ENCODE measurements at regions not wholly inside any gene's neighbourhood (a gene's known extent, or its start where the extent isn't known, plus 50 kb on each side); places are given as distances from the start of the nearest gene placed in this dataset.

GRCh38 chr10:2130705-2131305, 393.5 kb upstream of the ADARB2 start:
- ChIA-PET CTCF (no interaction called here), POLR2A (no interaction called here)
- H3K4me1 Mint-ChIP-seq = no peaks in the 10 kb centered on the region
- no peaks in the 10 kb centered on the region for H3K9me3 Mint-ChIP-seq (ENCODE audit: insufficient read depth)
- Histone ChIP-seq H3K79me2 (ENCODE audit: control insufficient read depth, insufficient read depth, low read length) (no peaks in the 10 kb centered on the region), H2AFZ (ENCODE audit: insufficient read depth, low read depth, low read length, poor library complexity, severe bottlenecking) (no peak overlapping the region), H3K27me3 (replicated peaks in 1 of 4; ENCODE audit: control extremely low read depth in 1 of 4, control insufficient read depth in 3 of 4, insufficient read depth in 4 of 4, low read length in 3 of 4) (no peaks in the 10 kb centered on the region), H3K4me1 (ENCODE audit: control insufficient read depth in 2 of 2, insufficient read depth in 2 of 2, low read length in 2 of 2) (no peaks in the 10 kb centered on the region), H3K4me3 (ENCODE audit: control extremely low read depth in 1 of 5, extremely low read depth in 1 of 5, insufficient read depth in 1 of 5, low read depth in 2 of 5, low read length in 4 of 5) (no peak overlapping the region), H3K9me3 (ENCODE audit: control extremely low read depth in 1 of 3, control insufficient read depth in 2 of 3, insufficient read depth in 1 of 3, low read length in 2 of 3) (peaks cover 0 to 5% (median 0%) of the 10 kb centered on the region in 3 donors), H3K27ac (ENCODE audit: low read length in 2 of 2) (no peak overlapping the region), H3K36me3 (replicated peaks in 1 of 2; ENCODE audit: control extremely low read depth in 1 of 2, control insufficient read depth in 1 of 2, extremely low read depth in 1 of 2, insufficient read depth in 2 of 2, low read length in 1 of 2) (no peaks in the 10 kb centered on the region), H4K20me1 (ENCODE audit: control insufficient read depth, insufficient read depth, low read length, poor library complexity, severe bottlenecking) (no peaks in the 10 kb centered on the region), H3K9ac (ENCODE audit: low read length) (no peak overlapping the region), H3K4me2 (replicated peaks; ENCODE audit: low read depth, low read length, poor library complexity, severe bottlenecking) (no peak overlapping the region)
- 68% methylated on average over 3 of the region's 10 CpGs for WGBS (ENCODE audit: insufficient coverage)
- H3K27me3 Mint-ChIP-seq = peaks cover 10% of the 10 kb centered on the region
- ATAC-seq (ENCODE audit: low read depth) = no peak
- TF ChIP-seq CTCF (IDR thresholded peaks at IDR 0.05) = no peak
- TF ChIP-seq EZH2 (IDR thresholded peaks at IDR 0.05; ENCODE audit: borderline replicate concordance, insufficient read depth, low read depth, low read length, poor library complexity, severe bottlenecking) = no peak
- no peak for DNase-seq
- no peak overlapping the region for H3K27ac Mint-ChIP-seq
- intact Hi-C loops (cut with micrococcal nuclease) = no loop called here
- no peak overlapping the region for H3K4me3 Mint-ChIP-seq

- TF ChIP-seq EZH2 (IDR thresholded peaks at IDR 0.05; ENCODE audit: borderline replicate concordance, insufficient read depth, low read depth, low read length, poor library complexity, severe bottlenecking) = no peak
- Histone ChIP-seq H3K4me1 (ENCODE audit: control insufficient read depth in 2 of 2, insufficient read depth in 2 of 2, low read length in 2 of 2) (no peaks in the 10 kb centered on the region), H3K27ac (ENCODE audit: low read length in 2 of 2) (no peak overlapping the region), H3K9me3 (ENCODE audit: control extremely low read depth in 1 of 3, control insufficient read depth in 2 of 3, insufficient read depth in 1 of 3, low read length in 2 of 3) (peaks cover 0 to 5% (median 0%) of the 10 kb centered on the region in 3 donors), H3K4me2 (replicated peaks; ENCODE audit: low read depth, low read length, poor library complexity, severe bottlenecking) (no peak overlapping the region), H3K9ac (ENCODE audit: low read length) (no peak overlapping the region), H3K4me3 (ENCODE audit: control extremely low read depth in 1 of 5, extremely low read depth in 1 of 5, insufficient read depth in 1 of 5, low read depth in 2 of 5, low read length in 4 of 5) (no peak overlapping the region), H3K27me3 (replicated peaks in 1 of 4; ENCODE audit: control extremely low read depth in 1 of 4, control insufficient read depth in 3 of 4, insufficient read depth in 4 of 4, low read length in 3 of 4) (no peaks in the 10 kb centered on the region), H3K36me3 (replicated peaks in 1 of 2; ENCODE audit: control extremely low read depth in 1 of 2, control insufficient read depth in 1 of 2, extremely low read depth in 1 of 2, insufficient read depth in 2 of 2, low read length in 1 of 2) (no peaks in the 10 kb centered on the region), H4K20me1 (ENCODE audit: control insufficient read depth, insufficient read depth, low read length, poor library complexity, severe bottlenecking) (no peaks in the 10 kb centered on the region), H2AFZ (ENCODE audit: insufficient read depth, low read depth, low read length, poor library complexity, severe bottlenecking) (no peak overlapping the region), H3K79me2 (ENCODE audit: control insufficient read depth, insufficient read depth, low read length) (no peaks in the 10 kb centered on the region)
- Mint-ChIP-seq H3K27ac (no peak overlapping the region), H3K27me3 (peaks cover 10% of the 10 kb centered on the region), H3K4me3 (no peak overlapping the region), H3K4me1 (no peaks in the 10 kb centered on the region), H3K9me3 (ENCODE audit: insufficient read depth) (no peaks in the 10 kb centered on the region)
- ChIA-PET CTCF (no interaction called here), POLR2A (no interaction called here)
- no CpG with 5 or more reads among the region's 3 CpGs for WGBS (ENCODE audit: insufficient coverage)
- intact Hi-C loops (cut with micrococcal nuclease) = no loop called here
- ATAC-seq (ENCODE audit: low read depth) (no peak), DNase-seq (no peak)
These were observed 391.7 kb upstream of the ADARB2 start for GRCh38 chr10:2128991-2129390.

Measured in B cell (primary cell).